Tongue (tissue), 1 donor: ENCODE measurements at regions not wholly inside any gene's neighbourhood (a gene's known extent, or its start where the extent isn't known, plus 50 kb on each side); places are given as distances from the start of the nearest gene placed in this dataset.
A peak's percentile ranks its signal among the peaks of the same experiment; 100 is the strongest.

Experiments used
- DNase-seq: peaks from one replicate; pipeline ENCODE4 v3.0.0-alpha.2; 2015

GRCh38 chr6:54010340-54011276, 100.6 kb upstream of the MLIP start:
- peak; percentile 92 for DNase-seq

- DNase-seq: no peak
Observed at GRCh38 chr6:54011277-54011648, 100.0 kb upstream of the MLIP start.

- DNase-seq: no peak
Observed at GRCh38 chr6:54013966-54014365, 97.3 kb upstream of the MLIP start.

- no peak for DNase-seq
Observed at GRCh38 chr6:54014440-54014839, 96.8 kb upstream of the MLIP start.

- no peak for DNase-seq
Observed at GRCh38 chr6:54017877-54018276, 93.4 kb upstream of the MLIP start.

- DNase-seq: peak; percentile 57
Observed at GRCh38 chr6:54018722-54019121, 92.5 kb upstream of the MLIP start.

- no peak for DNase-seq
Observed at GRCh38 chr6:54019860-54020259, 91.4 kb upstream of the MLIP start.

- DNase-seq: no peak
Observed at GRCh38 chr6:54020334-54020733, 90.9 kb upstream of the MLIP start.

GRCh38 chr6:54026652-54027400, 84.4 kb upstream of the MLIP start:
- DNase-seq: no peak

GRCh38 chr6:54028170-54028569, 83.1 kb upstream of the MLIP start:
- no peak for DNase-seq

- DNase-seq: no peak
Observed at GRCh38 chr6:54029187-54029586, 82.1 kb upstream of the MLIP start.

GRCh38 chr6:54031169-54031568, 80.1 kb upstream of the MLIP start:
- DNase-seq: no peak

- no peak for DNase-seq
Observed at GRCh38 chr6:54037277-54037779, 73.9 kb upstream of the MLIP start.

- DNase-seq: no peak
Observed at GRCh38 chr6:54040545-54040944, 70.7 kb upstream of the MLIP start.

GRCh38 chr6:54041239-54041638, 70.0 kb upstream of the MLIP start:
- no peak for DNase-seq

GRCh38 chr6:54043360-54043759, 67.9 kb upstream of the MLIP start:
- DNase-seq: peak; percentile 45

GRCh38 chr6:54044059-54044458, 67.2 kb upstream of the MLIP start:
- DNase-seq: peak; percentile 50

GRCh38 chr6:54048782-54049181, 62.5 kb upstream of the MLIP start:
- DNase-seq: no peak

- DNase-seq: no peak
Observed at GRCh38 chr6:54050750-54051149, 60.5 kb upstream of the MLIP start.

- DNase-seq: peak; percentile 87
Observed at GRCh38 chr6:54053881-54054391, 57.3 kb upstream of the MLIP start.

- DNase-seq: no peak
Observed at GRCh38 chr6:54056105-54056504, 55.1 kb upstream of the MLIP start.

- no peak for DNase-seq
Observed at GRCh38 chr6:54057058-54057457, 54.2 kb upstream of the MLIP start.

GRCh38 chr6:54058236-54058635, 53.0 kb upstream of the MLIP start:
- DNase-seq: no peak
